PC-3 (cell line): ENCODE measurements at regions not wholly inside any gene's neighbourhood (a gene's known extent, or its start where the extent isn't known, plus 50 kb on each side); places are given as distances from the start of the nearest gene placed in this dataset.

ENCODE experiments used
- CTCF ChIP-seq: fragments of 300-600 bp; sonication (generic); conservative IDR thresholded peaks from 2 replicates; pipeline ENCODE4 v1.5.1; 2017; ENCODE audit warnings: antibody characterized with exemption, low read depth, mild to moderate bottlenecking, low read length
- EZH2 ChIP-seq: fragments of 300-600 bp; sonication (generic); IDR thresholded peaks from one replicate; pipeline ENCODE4 v1.6.1; 2017; ENCODE audit warnings: antibody characterized with exemption, mild to moderate bottlenecking, low read length; ENCODE audit not compliant: unreplicated experiment
- EZH2phosphoT487 ChIP-seq: fragments of 300-600 bp; sonication (generic); IDR thresholded peaks from 2 replicates; pipeline ENCODE4 v1.6.1; 2018; ENCODE audit warnings: mild to moderate bottlenecking, antibody characterized with exemption, low read length, borderline replicate concordance

GRCh38 chr6:165096868-165097267, 212.5 kb downstream of the C6orf118 start:
- TF ChIP-seq CTCF (no peak), EZH2 (no peak), EZH2phosphoT487 (no peak)
